Right renal cortex interstitium (tissue), 3 donors: ENCODE measurements at regions not wholly inside any gene's neighbourhood (a gene's known extent, or its start where the extent isn't known, plus 50 kb on each side); places are given as distances from the start of the nearest gene placed in this dataset.

Experiments
- DNase-seq, 3 donors: peaks; one replicate each; pipeline ENCODE4 v3.0.0-alpha.2; 2013; ENCODE audit warnings: low read depth in 3 of 3, low spot score in 2 of 3

DNA sequence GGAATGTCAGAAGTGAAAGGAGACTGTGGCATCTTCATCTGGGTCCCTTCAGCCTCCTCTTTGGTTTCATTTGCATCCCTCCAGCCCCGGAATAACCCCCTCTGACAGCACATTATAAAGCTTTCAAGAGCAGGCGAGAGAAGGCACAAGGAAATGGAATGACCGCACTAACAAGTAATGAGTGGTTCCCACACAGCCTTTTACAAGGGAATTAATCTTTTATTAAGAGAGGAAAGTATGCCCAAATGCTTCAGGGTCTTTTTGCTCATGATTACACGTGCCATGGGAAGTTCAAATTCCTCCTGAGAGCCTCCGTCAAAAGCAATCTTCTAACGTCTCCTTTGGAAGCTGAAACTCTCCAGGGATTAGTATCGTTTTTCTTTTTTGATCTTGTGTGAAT, 347.0 kb downstream of the BTBD3 start:
- DNase-seq = no peak

DNA sequence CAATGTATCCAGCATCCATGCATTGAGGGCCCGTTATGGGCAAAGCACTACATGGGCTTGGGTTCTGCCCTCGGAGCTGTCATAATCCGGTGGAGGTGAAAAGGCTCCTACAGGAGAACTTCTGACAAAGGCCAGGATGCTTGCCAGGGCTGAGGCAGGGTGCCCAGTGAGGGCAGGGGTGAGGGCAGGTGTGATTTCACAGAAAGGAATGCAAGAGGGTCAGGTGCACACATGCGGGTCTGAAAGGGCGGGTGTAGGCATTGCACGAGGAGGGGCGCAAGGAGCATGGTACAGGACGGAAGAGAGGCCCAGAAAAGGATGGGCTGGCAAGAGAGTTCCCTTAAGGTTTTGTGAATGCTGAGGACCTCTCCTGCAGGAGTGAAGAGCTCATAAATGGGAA, 348.0 kb downstream of the BTBD3 start:
- no peak for DNase-seq

DNA sequence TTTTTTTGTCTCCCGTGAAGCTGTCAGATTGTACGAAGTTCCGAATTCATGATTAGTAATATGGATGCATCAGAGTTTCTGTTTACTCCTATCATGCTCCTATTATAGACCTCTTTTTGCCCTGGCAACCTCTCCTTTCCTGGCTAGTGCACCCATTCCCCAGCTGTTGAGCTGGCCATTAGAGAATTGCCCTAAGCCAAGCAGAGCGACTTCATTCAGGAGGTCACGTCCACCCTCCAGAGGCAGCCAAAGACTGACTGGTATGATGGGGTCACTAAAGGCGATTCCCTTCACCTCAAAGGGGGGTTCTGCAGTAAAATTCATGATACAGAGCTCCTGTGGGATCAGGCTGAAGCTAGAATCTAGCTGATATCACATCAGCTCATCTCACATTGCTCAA, 351.9 kb downstream of the BTBD3 start:
- no peak for DNase-seq

DNA sequence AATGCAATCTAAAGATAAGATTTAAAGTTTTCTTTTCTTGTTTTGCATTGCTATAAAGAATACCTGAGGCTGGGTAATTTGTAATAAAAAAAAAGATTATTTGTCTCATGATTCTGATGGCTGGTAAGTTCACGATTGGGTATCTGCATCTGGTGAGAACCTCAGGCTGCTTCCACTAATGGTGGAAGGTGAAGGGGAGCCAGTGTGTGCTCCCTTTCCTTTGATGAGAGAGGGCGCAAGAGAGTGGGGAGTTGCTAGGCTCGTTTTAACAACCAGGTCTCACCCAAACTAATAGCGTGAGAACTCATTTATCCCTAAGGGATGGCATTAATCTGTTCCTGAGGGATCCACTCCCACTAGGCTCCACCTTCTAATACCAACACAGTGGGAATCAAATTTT, 353.2 kb downstream of the BTBD3 start:
- no peak for DNase-seq

DNA sequence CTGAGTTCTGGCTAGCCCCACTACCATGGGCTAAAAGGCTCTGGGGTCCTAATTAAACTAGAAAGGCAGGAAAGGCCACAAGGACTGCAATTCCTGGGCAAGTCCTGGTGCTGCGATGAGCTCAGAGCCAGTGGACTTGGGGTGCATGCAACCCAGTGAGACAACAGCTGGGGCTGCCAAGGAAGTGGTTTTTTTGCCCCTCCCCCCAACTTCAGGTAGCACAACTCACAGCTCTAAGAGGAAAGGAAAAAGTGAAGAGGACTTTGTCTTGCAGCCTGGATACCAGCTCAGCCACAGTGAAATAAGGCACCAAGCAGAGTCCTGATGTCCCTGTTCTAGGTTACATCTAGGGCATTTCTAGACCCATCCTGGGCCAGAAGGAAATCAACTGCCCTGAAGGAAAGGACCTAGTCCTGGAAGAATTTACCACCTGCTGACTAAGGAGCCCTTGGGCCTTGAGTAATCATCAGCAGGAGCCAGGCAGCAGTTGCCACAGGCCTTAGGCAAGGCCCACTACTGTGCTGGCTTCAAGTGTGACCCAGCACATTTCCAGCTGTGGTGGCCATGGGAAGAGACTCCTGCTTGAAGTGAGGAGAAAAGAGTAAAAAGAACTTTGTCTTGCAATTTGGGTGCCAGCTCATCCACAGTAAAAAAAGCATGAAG, 358.4 kb downstream of the BTBD3 start:
- DNase-seq = no peak

DNA sequence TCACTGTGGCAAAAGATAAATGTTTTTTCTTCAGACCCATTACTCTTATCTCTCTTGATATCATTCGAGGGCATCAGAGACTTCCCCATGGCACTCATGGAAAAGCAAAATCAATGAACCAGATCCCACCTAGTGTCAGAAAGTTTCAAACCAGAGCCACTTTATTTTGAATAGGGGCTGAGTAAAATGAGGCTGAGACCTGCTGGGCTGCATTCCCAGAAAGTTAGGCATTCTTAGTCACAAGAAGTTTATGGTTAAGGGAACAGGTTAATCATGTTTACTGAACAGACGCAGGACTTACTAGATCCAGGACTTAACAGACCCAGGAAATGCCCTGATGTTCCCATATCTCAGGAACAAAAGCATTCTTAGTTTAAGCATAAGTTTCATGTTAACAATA, 369.9 kb downstream of the BTBD3 start:
- DNase-seq = no peak

DNA sequence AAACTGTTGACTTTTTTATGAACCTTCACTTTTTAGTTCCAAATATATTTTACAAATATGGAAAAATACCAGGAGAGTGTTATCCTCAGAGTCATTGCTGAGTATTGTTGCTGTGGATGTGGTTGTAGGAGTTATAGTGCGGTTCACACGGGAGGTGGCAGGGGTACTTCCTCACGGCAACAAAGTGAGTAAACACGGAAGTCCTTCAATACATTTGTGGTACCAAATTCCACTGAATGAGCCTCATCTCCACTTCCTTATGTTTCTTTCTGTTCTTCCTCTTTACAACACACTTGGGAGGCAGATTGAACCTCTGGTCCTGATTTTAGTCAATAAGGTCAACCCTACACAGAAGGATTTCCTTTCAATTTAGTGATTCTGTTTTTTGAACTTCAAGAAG, 371.8 kb downstream of the BTBD3 start:
- no peak for DNase-seq

DNA sequence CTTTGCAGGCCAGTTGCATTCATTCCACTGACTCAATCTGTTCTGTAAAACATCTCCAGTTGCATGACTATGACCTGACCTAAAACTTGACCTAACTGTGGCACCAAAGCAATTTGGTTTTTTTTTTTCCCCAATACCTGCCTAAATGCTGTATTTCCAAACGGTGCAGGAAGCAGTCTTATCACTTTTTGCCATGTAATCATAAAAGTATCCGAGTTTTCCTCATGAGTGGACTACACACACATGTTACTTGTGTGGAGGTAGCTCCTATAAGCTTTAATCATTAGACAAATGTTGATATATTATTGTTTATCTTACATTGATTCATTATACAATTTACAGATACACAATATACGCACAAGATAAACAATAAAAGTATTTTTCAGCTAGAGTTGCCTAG, 373.7 kb downstream of the BTBD3 start:
- no peak for DNase-seq

DNA sequence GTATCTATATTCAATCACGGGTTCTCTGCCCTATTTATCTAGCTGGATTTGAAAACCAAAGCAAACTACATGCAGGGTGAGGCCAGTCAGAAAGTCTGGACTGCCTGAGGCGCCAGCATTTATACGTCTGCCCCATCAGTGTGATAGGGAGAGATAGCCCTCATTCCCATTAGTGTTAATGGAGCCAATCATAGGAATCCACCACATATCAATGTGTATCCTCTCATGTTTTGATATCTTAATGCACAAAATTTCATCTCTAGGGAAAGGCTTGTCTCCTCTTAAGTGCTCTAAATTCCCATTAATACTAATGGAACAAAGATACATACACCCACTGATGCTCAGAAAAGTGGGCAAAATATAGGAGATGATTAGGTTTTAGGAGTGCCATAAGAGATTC, 376.2 kb downstream of the BTBD3 start:
- DNase-seq = no peak

DNA sequence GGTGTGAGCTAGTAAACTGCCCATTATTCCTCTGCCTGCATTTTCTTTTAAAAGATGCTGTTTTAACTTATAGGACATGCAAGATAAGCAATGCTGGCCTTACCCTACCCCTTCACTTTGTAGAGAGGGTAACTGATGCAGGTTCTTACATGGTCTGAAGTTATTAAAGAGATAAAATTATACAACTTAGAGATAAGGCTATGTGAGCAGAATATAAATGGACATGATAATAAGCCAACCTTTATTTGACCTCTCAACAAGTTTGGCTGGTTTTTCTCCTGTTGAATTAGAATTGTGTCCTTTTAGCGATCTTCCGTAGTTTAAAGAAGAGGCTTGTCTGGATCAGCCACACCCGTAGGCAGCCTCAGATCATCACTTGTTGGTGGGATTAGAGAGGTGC, 377.0 kb downstream of the BTBD3 start:
- DNase-seq = no peak

DNA sequence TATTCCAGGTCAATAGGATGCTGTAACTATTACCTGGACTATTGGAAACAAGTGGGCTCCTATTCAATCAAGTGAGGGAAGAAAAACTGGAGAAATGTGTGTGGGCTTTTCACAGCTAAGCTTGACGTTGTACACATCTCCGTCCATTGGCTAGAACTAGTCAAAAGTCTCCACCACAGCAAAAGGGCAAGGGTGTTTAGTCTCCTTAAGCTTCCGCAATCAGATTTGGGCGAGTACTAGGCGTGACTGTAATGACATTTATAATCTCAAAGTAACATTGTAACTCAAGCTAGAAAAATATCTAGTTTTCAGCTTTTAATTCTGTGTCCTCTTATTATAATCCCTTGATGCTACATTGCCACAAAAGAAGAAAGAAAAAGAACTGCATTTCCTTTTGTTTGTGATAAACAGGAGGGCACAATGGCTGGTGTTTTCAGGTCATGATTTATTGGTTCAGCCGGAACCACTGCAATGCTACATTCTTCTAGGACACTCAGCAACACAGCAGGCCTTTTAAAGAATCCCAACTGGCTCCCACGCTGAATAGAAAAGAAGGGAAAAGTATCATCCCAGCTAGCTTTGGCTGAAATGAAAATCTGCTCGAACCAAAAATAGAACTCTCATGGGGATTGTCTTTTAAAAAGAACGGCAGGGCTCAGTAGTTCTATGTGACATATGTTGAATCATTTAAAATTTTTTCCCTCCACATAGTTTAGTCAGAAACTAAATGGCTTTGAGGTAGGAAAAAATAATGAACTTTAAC, 387.7 kb downstream of the BTBD3 start:
- DNase-seq = no peak

DNA sequence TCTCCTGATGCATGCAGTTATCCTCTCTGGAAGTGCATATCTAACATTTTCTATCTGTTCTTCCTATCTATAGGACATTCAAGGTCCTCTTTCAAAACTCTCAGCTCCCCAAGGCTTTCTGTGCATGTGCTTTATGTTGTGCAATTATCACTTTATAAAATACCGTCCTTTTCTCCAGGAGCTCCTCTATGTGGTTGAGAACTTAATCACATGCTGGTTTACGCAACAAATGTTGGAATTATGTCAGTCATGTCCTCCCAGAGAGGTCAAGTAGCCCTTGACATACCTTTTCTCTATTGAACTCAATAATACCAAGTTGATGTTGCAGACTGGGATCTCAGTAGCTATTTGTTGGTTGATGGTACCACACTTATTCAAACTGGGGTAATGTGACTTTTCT, 388.4 kb downstream of the BTBD3 start:
- DNase-seq = no peak

DNA sequence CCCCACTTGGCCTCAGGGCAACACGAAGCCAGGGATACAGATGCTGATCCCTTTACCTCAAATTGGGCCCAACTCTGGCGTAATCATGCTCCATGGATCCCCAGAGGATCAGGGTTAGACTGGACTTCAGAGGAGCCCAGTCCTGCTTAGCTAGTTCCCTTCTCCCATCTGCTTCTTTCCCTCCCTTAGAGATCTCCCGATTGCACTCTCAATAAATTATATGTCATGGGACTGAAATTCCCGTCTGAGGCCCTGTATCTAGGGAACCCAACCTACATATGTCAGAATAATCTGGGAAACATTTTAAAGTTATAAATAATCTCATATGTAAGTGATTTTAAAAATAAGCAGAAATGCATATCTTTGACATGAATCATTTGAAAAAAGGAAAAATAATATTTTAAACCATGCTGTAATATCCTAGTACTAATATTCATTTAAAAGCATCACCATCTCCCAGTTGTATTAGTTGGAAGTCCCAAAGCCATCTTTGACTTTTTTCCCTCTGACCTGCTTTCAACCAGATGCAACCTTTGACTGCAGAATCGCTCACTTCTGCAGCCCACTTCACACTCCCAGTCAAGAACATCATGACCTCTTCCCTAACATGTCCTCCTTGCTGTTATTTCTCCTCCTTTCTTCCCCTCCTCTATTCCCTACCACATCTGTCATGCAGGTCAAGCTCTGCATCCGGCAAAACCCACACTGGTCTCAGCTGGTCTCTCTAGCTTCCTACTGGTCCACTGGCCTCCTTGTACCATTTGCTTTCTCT, 393.6 kb downstream of the BTBD3 start:
- DNase-seq = no peak

DNA sequence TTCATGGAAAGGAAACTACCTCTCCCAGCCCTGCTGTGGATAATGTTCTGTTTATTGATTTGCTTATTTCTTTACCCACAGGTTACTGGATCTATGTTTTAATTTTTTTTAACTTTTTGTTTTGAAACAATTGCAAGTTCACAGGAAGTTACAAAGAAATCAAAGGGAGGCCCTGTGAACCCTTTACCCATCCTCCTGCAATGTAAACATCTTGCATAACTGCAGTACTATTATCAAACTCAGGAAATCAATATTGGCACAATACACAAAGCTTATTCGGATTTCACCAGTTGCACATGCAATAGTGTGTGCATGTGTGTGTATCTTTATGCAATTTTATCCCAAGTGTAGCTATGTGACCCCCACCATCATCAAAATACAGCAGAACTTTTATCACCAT, 398.0 kb downstream of the BTBD3 start:
- DNase-seq = no peak

DNA sequence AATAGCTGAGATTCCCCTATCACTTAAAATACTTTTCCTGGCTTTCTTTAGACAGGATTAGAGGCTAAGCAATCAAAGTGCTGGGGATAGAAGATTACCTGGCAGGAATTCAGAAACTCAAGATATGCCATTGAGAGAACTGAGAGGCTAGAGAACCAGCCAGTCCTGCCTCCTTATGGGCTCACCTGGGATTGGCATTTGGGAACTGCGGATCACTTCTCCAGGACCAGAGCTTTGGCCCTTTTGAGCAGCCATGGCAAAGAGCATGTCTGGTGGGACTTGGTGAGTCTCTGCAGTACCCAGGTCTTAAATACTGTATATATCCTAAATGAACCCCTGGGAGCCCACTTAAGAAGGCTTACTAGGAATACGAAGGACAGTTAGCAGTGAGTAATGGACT, 399.1 kb downstream of the BTBD3 start:
- no peak for DNase-seq

DNA sequence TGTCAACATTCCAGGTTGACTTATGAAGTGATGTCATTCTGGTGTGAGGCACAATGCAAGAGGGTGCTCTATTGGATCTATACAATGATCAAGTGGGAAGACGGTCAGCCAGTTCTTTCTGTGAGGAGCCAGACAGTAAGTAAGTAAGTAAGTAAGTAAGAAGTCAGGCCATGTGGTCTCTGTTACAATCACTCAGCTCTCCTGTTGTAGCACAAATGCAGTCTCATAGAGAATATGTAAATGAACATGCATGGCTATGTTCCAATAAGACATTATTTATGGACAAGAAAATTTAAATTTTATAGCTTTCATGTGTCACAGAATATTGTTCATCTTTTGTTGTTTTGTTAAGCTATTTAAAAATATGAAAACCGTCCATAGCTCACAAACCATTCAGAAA, 399.7 kb downstream of the BTBD3 start:
- DNase-seq = no peak

DNA sequence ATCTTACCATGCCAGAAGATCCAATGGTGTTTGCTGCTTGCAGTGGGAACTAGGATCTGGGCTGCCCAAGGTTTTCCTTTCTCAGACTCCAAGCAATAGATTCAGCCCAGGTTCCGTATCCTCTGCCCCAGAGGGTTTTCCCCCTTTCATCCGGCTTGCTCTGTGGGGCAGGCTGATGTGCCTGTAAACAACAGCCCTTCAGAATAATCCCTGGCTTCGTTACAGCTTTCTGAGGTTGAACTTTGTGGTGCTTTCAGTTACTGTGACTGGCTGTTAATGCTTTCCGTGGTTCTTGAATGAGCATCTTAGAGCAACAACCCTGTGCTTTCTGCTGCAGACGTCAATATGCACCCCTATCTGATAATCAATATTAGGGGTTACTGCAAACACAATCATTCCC, 400.4 kb downstream of the BTBD3 start:
- DNase-seq = no peak

DNA sequence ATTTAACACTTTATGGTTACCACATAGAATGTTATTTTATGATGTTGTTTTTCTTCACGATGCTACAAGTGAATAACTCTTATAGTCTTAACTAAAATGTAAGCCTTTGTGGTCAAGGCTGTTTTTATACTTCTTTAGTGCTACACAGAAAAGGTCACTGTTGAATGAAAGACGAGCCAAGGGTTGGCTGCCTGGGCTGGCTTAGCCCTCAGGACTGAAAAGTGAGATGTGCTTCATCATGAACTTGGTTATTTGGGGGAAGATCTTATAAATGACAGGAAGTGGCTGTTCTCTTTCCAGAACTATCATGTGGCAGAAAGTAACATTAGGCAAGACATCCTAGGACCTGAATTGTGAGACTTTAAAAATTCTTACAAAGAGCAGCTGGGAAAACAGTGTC, 404.0 kb downstream of the BTBD3 start:
- DNase-seq = no peak

DNA sequence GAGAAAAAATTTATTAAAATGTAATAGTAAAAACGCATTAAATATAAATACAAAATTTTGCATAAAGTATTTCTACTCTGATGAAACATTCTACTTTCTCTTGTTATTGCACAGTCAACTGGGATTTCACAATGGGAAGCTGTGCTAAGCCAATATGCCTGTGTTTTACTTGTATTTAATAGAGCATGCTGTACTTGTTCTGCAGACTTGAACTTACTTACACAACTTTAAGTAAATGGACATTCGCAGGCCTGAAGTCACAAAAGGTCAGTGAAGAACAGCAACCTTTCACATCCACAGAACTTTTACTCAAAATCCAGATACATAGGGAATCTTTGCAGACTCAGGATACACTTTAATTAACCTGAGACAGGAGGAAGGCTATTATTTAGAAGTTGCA, 409.5 kb downstream of the BTBD3 start:
- no peak for DNase-seq

DNA sequence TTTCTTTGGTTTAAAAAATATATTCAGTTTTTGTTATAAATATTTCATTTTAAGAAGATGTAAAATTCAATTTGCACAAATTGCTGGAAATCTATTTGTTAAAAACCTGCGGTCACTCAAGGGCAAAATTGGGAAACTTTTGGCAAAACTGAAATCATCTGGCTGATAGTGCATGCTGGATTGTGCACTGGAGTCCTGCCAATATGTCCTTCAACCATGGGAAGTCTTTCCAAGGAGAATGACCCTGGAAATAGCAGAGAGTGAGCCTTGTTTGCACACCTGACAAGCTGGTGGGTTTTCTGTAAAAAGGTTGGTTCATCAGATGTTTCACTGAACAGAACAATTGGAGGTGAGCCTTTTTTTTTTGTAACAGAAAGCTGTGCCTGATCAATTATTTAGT, 413.5 kb downstream of the BTBD3 start:
- no peak for DNase-seq

DNA sequence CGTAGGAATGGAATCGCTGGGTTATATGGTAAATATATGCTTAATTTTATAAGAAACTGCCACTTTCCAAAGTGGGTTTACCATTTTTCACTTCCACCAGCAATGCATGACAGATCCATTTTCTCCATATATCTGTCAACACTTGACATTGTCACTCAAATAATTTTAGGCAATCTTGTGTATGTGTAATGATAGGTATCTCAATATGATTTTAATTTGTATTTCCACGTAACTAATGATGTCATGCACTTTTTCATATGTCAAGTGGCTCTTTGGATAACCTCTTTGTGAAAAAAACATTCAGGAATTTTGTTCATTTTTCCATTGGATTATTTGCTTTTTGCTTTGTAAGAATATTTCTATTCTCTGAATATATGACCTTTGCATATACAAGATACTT, 419.9 kb downstream of the BTBD3 start:
- no peak for DNase-seq

DNA sequence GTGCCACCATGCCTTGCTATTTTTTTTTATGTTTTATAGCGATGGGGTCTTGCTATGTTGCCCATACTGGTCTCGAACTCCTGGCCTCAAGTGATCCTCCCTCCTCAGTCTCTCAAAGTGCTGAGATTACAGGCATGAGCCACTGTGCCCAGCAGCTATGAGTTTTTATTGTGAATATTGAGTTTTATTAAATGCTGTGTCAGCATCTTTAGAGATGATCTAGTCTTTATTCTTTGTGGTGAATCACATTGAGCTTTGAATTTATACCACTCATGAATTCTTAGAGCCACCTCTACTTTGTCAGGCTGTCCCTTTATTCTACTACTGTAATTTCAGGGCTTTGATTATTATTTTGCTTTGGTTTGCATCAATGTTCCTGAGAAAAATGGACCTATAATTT, 428.3 kb downstream of the BTBD3 start:
- no peak for DNase-seq
